ENCODE measurements at regions not wholly inside any gene's neighbourhood (a gene's known extent, or its start where the extent isn't known, plus 50 kb on each side); places are given as distances from the start of the nearest gene placed in this dataset.

DNA sequence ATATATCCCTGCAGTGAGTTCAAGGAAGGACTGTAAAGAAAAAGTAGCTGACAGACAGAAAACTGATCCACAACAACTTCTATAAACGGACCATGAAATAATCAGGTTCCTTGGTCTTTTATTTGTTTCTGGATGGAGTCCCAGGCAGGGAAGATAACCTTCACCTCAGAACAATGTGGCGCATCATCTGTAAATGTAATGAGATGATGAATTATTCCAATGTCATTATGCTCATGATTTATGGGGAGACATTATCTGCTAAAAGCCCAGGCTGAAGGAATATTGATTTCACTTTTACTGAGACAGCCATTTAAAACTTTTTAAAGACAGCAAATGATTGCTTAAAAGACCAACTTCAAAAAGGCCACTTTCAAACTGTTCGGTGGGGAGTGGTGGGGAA lies 354.9 kb upstream of the ADAMTS9 start:
- no peaks in the 10 kb centered on the region for H3K4me1 ChIP-seq (ENCODE audit: low read length)
- no peak for DNase-seq
- no peaks in the 10 kb centered on the region for H3K36me3 ChIP-seq (ENCODE audit: insufficient read depth, low read length)
- no peak overlapping the region for H3K27ac ChIP-seq (ENCODE audit: low read length)
- no peaks in the 10 kb centered on the region for H4K20me1 ChIP-seq (ENCODE audit: insufficient read depth, low read depth, low read length)
- H3K27me3 ChIP-seq (ENCODE audit: low read length), result no peaks in the 10 kb centered on the region
- H3K9me3 ChIP-seq (ENCODE audit: low read length), result peaks cover 7% of the 10 kb centered on the region
- no peaks in the 10 kb centered on the region for H3K79me2 ChIP-seq (ENCODE audit: low read length)
- no peaks in the 10 kb centered on the region; the same call in 1 of the 2 replicates for H3K9me2 ChIP-seq (replicated peaks; ENCODE audit: insufficient read depth, low read length)
- no peak overlapping the region for H2AFZ ChIP-seq (ENCODE audit: low read length)
- H3K4me2 ChIP-seq (ENCODE audit: low read depth, low read length, poor library complexity, severe bottlenecking), result no peak overlapping the region
- no peak overlapping the region for H3K9ac ChIP-seq (ENCODE audit: low read length)
- H3K4me3 ChIP-seq (ENCODE audit: low read length), result no peak overlapping the region

DNA sequence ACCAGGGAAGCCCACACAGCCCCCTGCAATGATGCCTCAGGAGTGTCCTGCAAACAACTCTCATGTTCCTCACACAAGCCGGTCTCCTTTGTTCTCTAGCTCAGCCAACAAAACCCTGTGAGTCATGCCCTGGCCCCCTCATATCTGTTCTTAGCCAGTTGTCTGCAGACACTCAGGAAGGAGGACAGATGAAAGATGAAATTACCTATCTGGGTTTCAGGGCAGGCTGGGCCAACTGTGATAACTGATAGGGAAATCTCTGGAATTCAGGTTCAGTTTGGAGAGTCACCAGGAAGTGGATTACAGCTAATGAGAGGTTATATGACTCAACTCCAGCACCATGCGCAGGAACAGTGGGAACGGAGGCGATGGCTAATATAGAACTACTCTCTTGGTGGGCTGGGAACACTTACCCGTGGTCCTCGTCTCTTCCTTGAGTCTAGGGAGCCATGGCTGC lies 352.0 kb upstream of the ADAMTS9 start:
- no peaks in the 10 kb centered on the region; the same call in 1 of the 2 replicates for H3K9me3 ChIP-seq (ENCODE audit: low read length)
- H3K27me3 ChIP-seq (ENCODE audit: low read length), result no peaks in the 10 kb centered on the region
- no peak overlapping the region for H3K9ac ChIP-seq (ENCODE audit: low read length)
- H3K9me2 ChIP-seq (replicated peaks; ENCODE audit: insufficient read depth, low read length), result no peaks in the 10 kb centered on the region
- no peak overlapping the region for H3K4me2 ChIP-seq (ENCODE audit: low read depth, low read length, poor library complexity, severe bottlenecking)
- no peak for DNase-seq
- H2AFZ ChIP-seq (ENCODE audit: low read length), result no peak overlapping the region
- no peaks in the 10 kb centered on the region for H4K20me1 ChIP-seq (ENCODE audit: insufficient read depth, low read depth, low read length)
- H3K27ac ChIP-seq (ENCODE audit: low read length), result no peak overlapping the region
- no peaks in the 10 kb centered on the region for H3K36me3 ChIP-seq (ENCODE audit: insufficient read depth, low read length)
- no peak overlapping the region for H3K4me3 ChIP-seq (ENCODE audit: low read length)
- no peaks in the 10 kb centered on the region for H3K79me2 ChIP-seq (ENCODE audit: low read length)
- no peaks in the 10 kb centered on the region for H3K4me1 ChIP-seq (ENCODE audit: low read length)

DNA sequence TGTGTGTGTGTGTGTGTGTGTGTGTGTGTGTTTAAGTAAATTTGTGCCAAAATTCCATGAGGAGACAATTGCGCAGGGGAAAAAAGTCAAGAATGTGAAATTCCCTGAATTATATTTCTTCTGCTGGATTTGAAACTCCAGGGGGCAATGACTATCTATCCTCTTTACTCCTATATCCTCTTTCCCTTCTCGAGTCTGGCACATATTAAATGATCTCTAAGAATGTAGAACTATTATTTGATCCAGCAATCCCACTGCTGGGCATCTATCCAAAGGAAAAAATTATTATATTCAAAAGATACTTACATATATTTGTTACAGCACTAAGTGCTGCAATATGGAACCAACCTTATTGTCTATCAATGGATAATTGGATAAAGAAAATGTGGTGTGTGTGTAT lies 350.1 kb upstream of the ADAMTS9 start:
- no peak for DNase-seq
- Histone ChIP-seq H3K4me2 (ENCODE audit: low read depth, low read length, poor library complexity, severe bottlenecking) (no peak overlapping the region), H3K27me3 (ENCODE audit: low read length) (no peaks in the 10 kb centered on the region), H3K27ac (ENCODE audit: low read length) (no peak overlapping the region), H3K9ac (ENCODE audit: low read length) (no peak overlapping the region), H3K79me2 (ENCODE audit: low read length) (no peaks in the 10 kb centered on the region), H3K4me3 (ENCODE audit: low read length) (no peak overlapping the region), H3K36me3 (ENCODE audit: insufficient read depth, low read length) (no peaks in the 10 kb centered on the region), H3K9me2 (replicated peaks; ENCODE audit: insufficient read depth, low read length) (no peaks in the 10 kb centered on the region), H3K9me3 (ENCODE audit: low read length) (no peaks in the 10 kb centered on the region), H3K4me1 (ENCODE audit: low read length) (no peaks in the 10 kb centered on the region), H2AFZ (ENCODE audit: low read length) (no peak overlapping the region), H4K20me1 (ENCODE audit: insufficient read depth, low read depth, low read length) (no peaks in the 10 kb centered on the region)

DNA sequence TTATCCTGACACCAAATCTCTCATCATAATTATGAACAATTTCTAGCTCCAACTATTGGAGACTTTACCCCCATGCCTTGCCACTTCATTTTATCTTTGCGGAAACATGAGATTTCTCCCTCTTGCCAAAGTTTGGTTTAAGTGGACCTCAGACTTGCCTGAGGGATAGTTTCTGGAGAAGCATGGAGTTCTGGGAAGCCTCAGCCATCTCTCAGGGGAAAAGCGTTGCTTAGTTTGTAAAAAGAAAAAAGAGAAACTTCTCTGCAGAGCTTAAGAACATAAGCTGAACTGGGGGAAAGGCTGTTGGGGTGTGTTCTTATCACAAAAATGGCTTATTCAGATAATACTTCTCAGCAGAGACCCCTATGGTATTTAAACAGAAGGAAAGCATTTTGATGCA lies 347.4 kb upstream of the ADAMTS9 start:
- no peaks in the 10 kb centered on the region for H3K9me2 ChIP-seq (replicated peaks; ENCODE audit: insufficient read depth, low read length)
- H3K9me3 ChIP-seq (ENCODE audit: low read length), result no peaks in the 10 kb centered on the region
- H3K4me1 ChIP-seq (ENCODE audit: low read length), result no peaks in the 10 kb centered on the region
- no peak overlapping the region for H2AFZ ChIP-seq (ENCODE audit: low read length)
- no peak overlapping the region for H3K9ac ChIP-seq (ENCODE audit: low read length)
- no peak overlapping the region for H3K27ac ChIP-seq (ENCODE audit: low read length)
- H4K20me1 ChIP-seq (ENCODE audit: insufficient read depth, low read depth, low read length), result no peaks in the 10 kb centered on the region
- H3K4me3 ChIP-seq (ENCODE audit: low read length), result no peak overlapping the region
- no peaks in the 10 kb centered on the region for H3K79me2 ChIP-seq (ENCODE audit: low read length)
- no peak overlapping the region for H3K4me2 ChIP-seq (ENCODE audit: low read depth, low read length, poor library complexity, severe bottlenecking)
- H3K27me3 ChIP-seq (ENCODE audit: low read length), result no peaks in the 10 kb centered on the region
- no peak for DNase-seq
- no peaks in the 10 kb centered on the region for H3K36me3 ChIP-seq (ENCODE audit: insufficient read depth, low read length)

DNA sequence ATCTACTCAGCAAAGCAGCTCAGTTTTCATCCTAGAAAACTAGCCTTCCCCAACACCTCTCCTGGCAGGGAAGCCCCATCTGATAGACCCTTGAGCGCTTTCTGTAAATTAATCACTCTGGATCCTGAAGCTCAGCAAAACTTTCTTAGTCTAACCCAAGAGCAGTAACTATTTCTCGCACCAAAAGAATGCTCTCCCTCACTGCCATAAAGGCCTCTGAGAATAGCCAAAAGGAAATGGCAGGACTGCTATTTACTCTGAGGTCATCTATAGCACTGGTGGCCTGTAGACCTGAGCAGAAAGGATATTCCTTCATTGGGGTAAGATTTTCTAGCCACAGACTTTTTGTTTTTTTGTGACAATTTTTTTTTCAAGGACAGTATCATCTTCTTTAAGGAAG lies 345.8 kb upstream of the ADAMTS9 start:
- no peaks in the 10 kb centered on the region for H4K20me1 ChIP-seq (ENCODE audit: insufficient read depth, low read depth, low read length)
- H3K36me3 ChIP-seq (ENCODE audit: insufficient read depth, low read length), result no peaks in the 10 kb centered on the region
- no peak for DNase-seq
- no peak overlapping the region for H3K9ac ChIP-seq (ENCODE audit: low read length)
- H3K27ac ChIP-seq (ENCODE audit: low read length), result no peak overlapping the region
- H3K79me2 ChIP-seq (ENCODE audit: low read length), result no peaks in the 10 kb centered on the region
- no peaks in the 10 kb centered on the region for H3K27me3 ChIP-seq (ENCODE audit: low read length)
- no peak overlapping the region for H3K4me3 ChIP-seq (ENCODE audit: low read length)
- H3K9me3 ChIP-seq (ENCODE audit: low read length), result no peaks in the 10 kb centered on the region
- H2AFZ ChIP-seq (ENCODE audit: low read length), result no peak overlapping the region
- H3K4me1 ChIP-seq (ENCODE audit: low read length), result no peaks in the 10 kb centered on the region
- no peaks in the 10 kb centered on the region for H3K9me2 ChIP-seq (replicated peaks; ENCODE audit: insufficient read depth, low read length)
- no peak overlapping the region for H3K4me2 ChIP-seq (ENCODE audit: low read depth, low read length, poor library complexity, severe bottlenecking)

DNA sequence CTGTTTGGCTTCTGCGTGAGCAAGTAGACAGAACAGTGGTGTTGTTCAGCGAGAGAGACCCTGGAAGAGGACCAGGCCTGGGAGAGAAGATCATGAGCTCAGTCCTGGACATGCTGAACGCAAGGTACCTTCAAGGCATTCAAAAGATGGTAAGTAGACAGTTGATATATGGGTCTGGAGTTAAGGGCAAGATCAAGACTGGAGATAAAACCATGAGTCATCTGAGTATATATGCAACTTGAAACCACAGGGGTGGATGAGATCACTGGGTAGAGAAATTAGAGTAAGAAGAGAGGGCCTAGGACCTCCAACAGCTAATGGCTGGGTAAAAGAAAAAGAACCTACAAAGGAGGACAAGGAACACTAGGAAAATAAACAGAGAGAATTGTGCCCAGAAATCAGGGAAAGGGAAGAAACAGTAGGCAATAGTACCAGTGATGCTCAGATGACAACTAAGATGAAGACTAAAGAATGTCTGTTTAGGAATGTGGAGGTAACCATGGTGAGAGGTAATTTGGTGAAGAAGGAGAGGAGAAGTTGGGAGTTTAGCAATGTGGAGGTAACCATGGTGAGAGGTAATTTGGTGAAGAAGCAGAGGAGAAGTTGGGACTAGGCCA lies 343.2 kb upstream of the ADAMTS9 start:
- no peak overlapping the region for H3K27ac ChIP-seq (ENCODE audit: low read length)
- no peaks in the 10 kb centered on the region for H3K27me3 ChIP-seq (ENCODE audit: low read length)
- H3K4me2 ChIP-seq (ENCODE audit: low read depth, low read length, poor library complexity, severe bottlenecking), result no peak overlapping the region
- H3K36me3 ChIP-seq (ENCODE audit: insufficient read depth, low read length), result no peaks in the 10 kb centered on the region
- H3K4me1 ChIP-seq (ENCODE audit: low read length), result no peaks in the 10 kb centered on the region
- H4K20me1 ChIP-seq (ENCODE audit: insufficient read depth, low read depth, low read length), result no peaks in the 10 kb centered on the region
- no peak overlapping the region for H3K4me3 ChIP-seq (ENCODE audit: low read length)
- H3K9me2 ChIP-seq (replicated peaks; ENCODE audit: insufficient read depth, low read length), result no peaks in the 10 kb centered on the region
- no peak for DNase-seq
- H3K9me3 ChIP-seq (ENCODE audit: low read length), result no peaks in the 10 kb centered on the region
- no peak overlapping the region for H3K9ac ChIP-seq (ENCODE audit: low read length)
- no peaks in the 10 kb centered on the region for H3K79me2 ChIP-seq (ENCODE audit: low read length)
- no peak overlapping the region for H2AFZ ChIP-seq (ENCODE audit: low read length)

GRCh38 chr3:65030014-65030627 lies 342.3 kb upstream of the ADAMTS9 start:
- DNase-seq, result no peak
- H3K9me3 ChIP-seq (ENCODE audit: low read length), result no peaks in the 10 kb centered on the region
- H3K79me2 ChIP-seq (ENCODE audit: low read length), result no peaks in the 10 kb centered on the region
- H3K36me3 ChIP-seq (ENCODE audit: insufficient read depth, low read length), result no peaks in the 10 kb centered on the region
- no peaks in the 10 kb centered on the region for H4K20me1 ChIP-seq (ENCODE audit: insufficient read depth, low read depth, low read length)
- H3K27me3 ChIP-seq (ENCODE audit: low read length), result no peaks in the 10 kb centered on the region
- no peak overlapping the region for H3K4me2 ChIP-seq (ENCODE audit: low read depth, low read length, poor library complexity, severe bottlenecking)
- H3K27ac ChIP-seq (ENCODE audit: low read length), result no peak overlapping the region
- no peak overlapping the region for H3K4me3 ChIP-seq (ENCODE audit: low read length)
- H3K9ac ChIP-seq (ENCODE audit: low read length), result no peak overlapping the region
- H3K4me1 ChIP-seq (ENCODE audit: low read length), result no peaks in the 10 kb centered on the region
- no peak overlapping the region for H2AFZ ChIP-seq (ENCODE audit: low read length)
- H3K9me2 ChIP-seq (replicated peaks; ENCODE audit: insufficient read depth, low read length), result no peaks in the 10 kb centered on the region

DNA sequence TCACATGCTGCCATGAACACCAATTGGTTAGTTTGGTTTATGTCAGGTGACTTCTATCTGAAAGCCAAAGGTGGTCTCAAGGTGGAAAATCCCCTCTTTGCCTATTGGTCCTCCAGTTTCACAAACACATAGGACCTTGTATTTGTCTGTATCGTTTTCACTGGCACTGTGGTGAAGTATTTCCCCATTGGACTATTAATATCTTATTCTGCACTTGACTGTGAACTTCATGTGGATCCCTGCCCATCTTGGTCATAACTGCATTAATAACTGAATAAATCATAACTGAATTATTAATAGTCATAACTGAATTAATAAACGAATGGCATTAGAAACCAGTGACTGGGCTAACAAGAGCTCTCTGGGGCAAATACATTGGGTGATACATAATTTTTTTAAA lies 341.3 kb upstream of the ADAMTS9 start:
- Histone ChIP-seq H3K9me3 (ENCODE audit: low read length) (no peaks in the 10 kb centered on the region), H3K9ac (ENCODE audit: low read length) (no peak overlapping the region), H3K27ac (ENCODE audit: low read length) (no peak overlapping the region), H3K36me3 (ENCODE audit: insufficient read depth, low read length) (no peaks in the 10 kb centered on the region), H3K79me2 (ENCODE audit: low read length) (no peaks in the 10 kb centered on the region), H4K20me1 (ENCODE audit: insufficient read depth, low read depth, low read length) (no peaks in the 10 kb centered on the region), H3K4me1 (ENCODE audit: low read length) (no peaks in the 10 kb centered on the region), H3K4me3 (ENCODE audit: low read length) (no peak overlapping the region), H3K27me3 (ENCODE audit: low read length) (no peaks in the 10 kb centered on the region), H3K9me2 (replicated peaks; ENCODE audit: insufficient read depth, low read length) (no peaks in the 10 kb centered on the region), H2AFZ (ENCODE audit: low read length) (no peak overlapping the region), H3K4me2 (ENCODE audit: low read depth, low read length, poor library complexity, severe bottlenecking) (no peak overlapping the region)
- DNase-seq, result no peak
